GM18907 (cell line): ENCODE measurements at regions not wholly inside any gene's neighbourhood (a gene's known extent, or its start where the extent isn't known, plus 50 kb on each side); places are given as distances from the start of the nearest gene placed in this dataset.
"Not testable (repeated sequence)": the region's sequence is repeated elsewhere in the genome, so short reads cannot be mapped to it uniquely, and the experiment has no call there.

Experiments used
- ATAC-seq: cut with Tn5 transposase; IDR thresholded peaks from one replicate; pipeline ENCODE4 v1.9.1; 2021; ENCODE audit warnings: mild to moderate bottlenecking, moderate library complexity; ENCODE audit not compliant: unreplicated experiment

- no peak for ATAC-seq
These were observed 462.6 kb upstream of the RUNX1 start for GRCh38 chr21:35511696-35512162.

GRCh38 chr21:35510957-35511695 is 462.0 kb upstream of the RUNX1 start:
- ATAC-seq: no peak

- no peak for ATAC-seq
These were observed 461.2 kb upstream of the RUNX1 start for GRCh38 chr21:35510294-35510693.

- no peak for ATAC-seq
These were observed 460.1 kb upstream of the RUNX1 start for GRCh38 chr21:35509001-35509704.

GRCh38 chr21:35508139-35508888 is 459.2 kb upstream of the RUNX1 start:
- no peak for ATAC-seq

- no peak for ATAC-seq
These were observed 458.2 kb upstream of the RUNX1 start for GRCh38 chr21:35507181-35507759.

GRCh38 chr21:35506771-35507170 is 457.7 kb upstream of the RUNX1 start:
- ATAC-seq: no peak

- no peak for ATAC-seq
These were observed 457.2 kb upstream of the RUNX1 start for GRCh38 chr21:35506352-35506751.

GRCh38 chr21:35504951-35505466 is 455.9 kb upstream of the RUNX1 start:
- ATAC-seq: no peak

GRCh38 chr21:35504277-35504676 is 455.2 kb upstream of the RUNX1 start:
- no peak for ATAC-seq

GRCh38 chr21:35503671-35504070 is 454.6 kb upstream of the RUNX1 start:
- ATAC-seq: no peak

GRCh38 chr21:35502821-35503220 is 453.7 kb upstream of the RUNX1 start:
- no peak for ATAC-seq

GRCh38 chr21:35497522-35497921 is 448.4 kb upstream of the RUNX1 start:
- ATAC-seq: not testable (repeated sequence)

- no peak for ATAC-seq
These were observed 443.0 kb upstream of the RUNX1 start for GRCh38 chr21:35491920-35492678.

GRCh38 chr21:35491114-35491513 is 442.0 kb upstream of the RUNX1 start:
- no peak for ATAC-seq

- no peak for ATAC-seq
These were observed 440.4 kb upstream of the RUNX1 start for GRCh38 chr21:35489389-35489980.

- ATAC-seq: no peak
These were observed 439.8 kb upstream of the RUNX1 start for GRCh38 chr21:35488946-35489345.

- no peak for ATAC-seq
These were observed 436.3 kb upstream of the RUNX1 start for GRCh38 chr21:35485364-35485763.

- no peak for ATAC-seq
These were observed 435.7 kb upstream of the RUNX1 start for GRCh38 chr21:35484851-35485250.

- no peak for ATAC-seq
These were observed 434.9 kb upstream of the RUNX1 start for GRCh38 chr21:35484032-35484431.
